ENCODE measurements at regions not wholly inside any gene's neighbourhood (a gene's known extent, or its start where the extent isn't known, plus 50 kb on each side); places are given as distances from the start of the nearest gene placed in this dataset.

- TF ChIP-seq, protein P1, sequence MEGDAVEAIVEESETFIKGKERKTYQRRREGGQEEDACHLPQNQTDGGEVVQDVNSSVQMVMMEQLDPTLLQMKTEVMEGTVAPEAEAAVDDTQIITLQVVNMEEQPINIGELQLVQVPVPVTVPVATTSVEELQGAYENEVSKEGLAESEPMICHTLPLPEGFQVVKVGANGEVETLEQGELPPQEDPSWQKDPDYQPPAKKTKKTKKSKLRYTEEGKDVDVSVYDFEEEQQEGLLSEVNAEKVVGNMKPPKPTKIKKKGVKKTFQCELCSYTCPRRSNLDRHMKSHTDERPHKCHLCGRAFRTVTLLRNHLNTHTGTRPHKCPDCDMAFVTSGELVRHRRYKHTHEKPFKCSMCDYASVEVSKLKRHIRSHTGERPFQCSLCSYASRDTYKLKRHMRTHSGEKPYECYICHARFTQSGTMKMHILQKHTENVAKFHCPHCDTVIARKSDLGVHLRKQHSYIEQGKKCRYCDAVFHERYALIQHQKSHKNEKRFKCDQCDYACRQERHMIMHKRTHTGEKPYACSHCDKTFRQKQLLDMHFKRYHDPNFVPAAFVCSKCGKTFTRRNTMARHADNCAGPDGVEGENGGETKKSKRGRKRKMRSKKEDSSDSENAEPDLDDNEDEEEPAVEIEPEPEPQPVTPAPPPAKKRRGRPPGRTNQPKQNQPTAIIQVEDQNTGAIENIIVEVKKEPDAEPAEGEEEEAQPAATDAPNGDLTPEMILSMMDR (IDR thresholded peaks at IDR 0.05; ENCODE audit: insufficient read depth, low read depth, low read length) = no peak
- H3K4me3 ChIP-seq (ENCODE audit: low read depth, low read length) = no peak overlapping the region
- DNase-seq (ENCODE audit: low read depth) = no peak
- no peaks in the 10 kb centered on the region for H3K36me3 ChIP-seq (ENCODE audit: control insufficient read depth, insufficient read depth, low read length)
- ChIA-PET CTCF (interaction anchor here (0.7 to 2.4 kb wide), 2 partner anchors 23 to 1244 kb away, joined by 3 to 7 read pairs; no protein-coding TSS in a partner anchor), POLR2A (no interaction called here)
- H3K27me3 ChIP-seq (ENCODE audit: control insufficient read depth, insufficient read depth, low read length) = no peaks in the 10 kb centered on the region
Observed at GRCh38 chr6:73964241-73964854, 268.3 kb downstream of the CD109 start.

- Histone ChIP-seq H3K4me3 (ENCODE audit: low read depth, low read length) (no peak overlapping the region), H3K27me3 (ENCODE audit: control insufficient read depth, insufficient read depth, low read length) (no peaks in the 10 kb centered on the region), H3K36me3 (ENCODE audit: control insufficient read depth, insufficient read depth, low read length) (no peaks in the 10 kb centered on the region)
- POLR2A ChIA-PET = interaction anchor here (0.6 kb wide), 1 partner anchor 244 kb away, joined by 5 read pairs; no protein-coding TSS in a partner anchor
- TF ChIP-seq, protein P1 (IDR thresholded peaks at IDR 0.05; ENCODE audit: insufficient read depth, low read depth, low read length) = no peak
- CTCF ChIA-PET = interaction anchor here (0.6 to 1.6 kb wide), 2 partner anchors 8 to 847 kb away, joined by 5 to 9 read pairs; no protein-coding TSS in a partner anchor
- DNase-seq (ENCODE audit: low read depth) = no peak
Observed at GRCh38 chr6:73962884-73963283, 266.9 kb downstream of the CD109 start.

DNA sequence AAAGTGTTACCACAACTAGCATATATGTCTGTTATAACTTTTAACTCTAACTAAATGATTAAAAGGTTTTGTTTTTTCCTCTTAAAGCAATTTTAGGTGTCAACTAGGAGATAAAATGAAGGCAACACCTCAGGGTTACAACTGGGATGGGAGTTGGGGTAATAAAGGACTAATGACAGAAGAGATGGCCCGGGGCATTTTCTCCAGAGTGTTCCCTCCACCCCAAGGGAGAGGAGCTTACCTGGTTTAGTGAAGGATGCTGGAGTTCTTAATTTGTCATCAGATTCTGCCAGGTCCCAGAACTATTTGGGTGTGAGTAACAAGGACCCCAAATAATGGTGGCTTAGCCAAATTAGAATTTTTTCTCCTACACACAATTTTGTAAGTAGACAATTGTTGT is 260.3 kb downstream of the CD109 start:
- Histone ChIP-seq H3K4me3 (ENCODE audit: low read depth, low read length) (no peak overlapping the region), H3K36me3 (ENCODE audit: control insufficient read depth, insufficient read depth, low read length) (no peaks in the 10 kb centered on the region), H3K27me3 (ENCODE audit: control insufficient read depth, insufficient read depth, low read length) (no peaks in the 10 kb centered on the region)
- POLR2A ChIA-PET = no interaction called here
- TF ChIP-seq, protein P1 (IDR thresholded peaks at IDR 0.05; ENCODE audit: insufficient read depth, low read depth, low read length) = no peak
- CTCF ChIA-PET = no interaction called here
- DNase-seq (ENCODE audit: low read depth) = no peak

GRCh38 chr6:73955800-73956199 is 259.8 kb downstream of the CD109 start:
- no peaks in the 10 kb centered on the region for H3K27me3 ChIP-seq (ENCODE audit: control insufficient read depth, insufficient read depth, low read length)
- DNase-seq (ENCODE audit: low read depth) = no peak
- TF ChIP-seq, protein P1 (IDR thresholded peaks at IDR 0.05; ENCODE audit: insufficient read depth, low read depth, low read length) = no peak
- H3K36me3 ChIP-seq (ENCODE audit: control insufficient read depth, insufficient read depth, low read length) = no peaks in the 10 kb centered on the region
- ChIA-PET POLR2A (no interaction called here), CTCF (interaction anchor here (0.7 kb wide), 1 partner anchor 526 kb away, joined by 3 read pairs; no protein-coding TSS in a partner anchor)
- H3K4me3 ChIP-seq (ENCODE audit: low read depth, low read length) = no peak overlapping the region

- CTCF ChIA-PET = no interaction called here
- no peak for DNase-seq (ENCODE audit: low read depth)
- POLR2A ChIA-PET = no interaction called here
- no peaks in the 10 kb centered on the region for H3K27me3 ChIP-seq (ENCODE audit: control insufficient read depth, insufficient read depth, low read length)
- TF ChIP-seq, protein P1 (IDR thresholded peaks at IDR 0.05; ENCODE audit: insufficient read depth, low read depth, low read length) = no peak
- H3K4me3 ChIP-seq (ENCODE audit: low read depth, low read length) = no peak overlapping the region
- H3K36me3 ChIP-seq (ENCODE audit: control insufficient read depth, insufficient read depth, low read length) = no peaks in the 10 kb centered on the region
Observed at GRCh38 chr6:73954881-73955280, 258.9 kb downstream of the CD109 start.

Measured in BJ (cell line).